ENCODE measurements at regions not wholly inside any gene's neighbourhood (a gene's known extent, or its start where the extent isn't known, plus 50 kb on each side); places are given as distances from the start of the nearest gene placed in this dataset.

GRCh38 chr5:4204276-4205141 lies 608.9 kb downstream of the IRX1 start:
- no peak for DNase-seq

GRCh38 chr5:4205398-4205797 lies 609.8 kb downstream of the IRX1 start:
- no peak for DNase-seq

- DNase-seq: no peak
Observed at GRCh38 chr5:4206127-4206526, 610.5 kb downstream of the IRX1 start.

GRCh38 chr5:4207486-4207885 lies 611.9 kb downstream of the IRX1 start:
- DNase-seq: no peak

- DNase-seq: no peak
Observed at GRCh38 chr5:4208537-4208936, 612.9 kb downstream of the IRX1 start.

GRCh38 chr5:4208996-4209395 lies 613.4 kb downstream of the IRX1 start:
- no peak for DNase-seq

GRCh38 chr5:4212071-4212739 lies 616.6 kb downstream of the IRX1 start:
- DNase-seq: no peak

GRCh38 chr5:4212981-4213819 lies 617.6 kb downstream of the IRX1 start:
- no peak for DNase-seq

GRCh38 chr5:4215143-4215542 lies 619.5 kb downstream of the IRX1 start:
- no peak for DNase-seq

- DNase-seq: no peak
Observed at GRCh38 chr5:4216142-4216541, 620.5 kb downstream of the IRX1 start.

GRCh38 chr5:4220016-4220415 lies 624.4 kb downstream of the IRX1 start:
- DNase-seq: no peak

GRCh38 chr5:4221048-4221447 lies 625.4 kb downstream of the IRX1 start:
- DNase-seq: no peak

GRCh38 chr5:4222147-4222546 lies 626.5 kb downstream of the IRX1 start:
- no peak for DNase-seq

GRCh38 chr5:4222821-4223220 lies 627.2 kb downstream of the IRX1 start:
- DNase-seq: no peak

GRCh38 chr5:4225741-4226140 lies 630.1 kb downstream of the IRX1 start:
- DNase-seq: no peak

GRCh38 chr5:4226565-4226964 lies 630.9 kb downstream of the IRX1 start:
- no peak for DNase-seq

GRCh38 chr5:4228708-4229107 lies 633.1 kb downstream of the IRX1 start:
- no peak for DNase-seq

GRCh38 chr5:4229414-4230292 lies 634.0 kb downstream of the IRX1 start:
- no peak for DNase-seq

GRCh38 chr5:4230471-4230785 lies 634.8 kb downstream of the IRX1 start:
- no peak for DNase-seq

- no peak for DNase-seq
Observed at GRCh38 chr5:4230786-4231641, 635.4 kb downstream of the IRX1 start.

- DNase-seq: no peak
Observed at GRCh38 chr5:4232084-4232483, 636.5 kb downstream of the IRX1 start.

GRCh38 chr5:4233671-4234070 lies 638.0 kb downstream of the IRX1 start:
- peak; percentile 8 for DNase-seq
